Keratinocyte (primary cell): ENCODE measurements at regions not wholly inside any gene's neighbourhood (a gene's known extent, or its start where the extent isn't known, plus 50 kb on each side); places are given as distances from the start of the nearest gene placed in this dataset.

Experiments used
- DNase-seq: peaks from one replicate; pipeline ENCODE4 v3.0.0-alpha.2; 2011; ENCODE audit warnings: low read depth, missing footprints, low spot score
- FAIRE-seq: peaks from 2 replicates; lab custom pipeline; 2011; peaks lifted over from hg19 to GRCh38; lab: Jason Lieb, UNC
- H2AFZ ChIP-seq: 2 replicates; pipeline ENCODE4 v1.6.0; 2012; ENCODE audit warnings: low read length, control low read depth, inconsistent platforms; ENCODE audit not compliant: control insufficient read depth
- H3K27ac ChIP-seq: 2 replicates; pipeline ENCODE4 v1.5.1; 2011; ENCODE audit warnings: low read length; ENCODE audit not compliant: control insufficient read depth, insufficient read depth
- H3K27me3 ChIP-seq: 3 replicates; pipeline ENCODE4 v1.6.0; 2011; ENCODE audit warnings: low read length; ENCODE audit not compliant: control insufficient read depth, insufficient read depth; ENCODE audit errors: extremely low read depth
- H3K36me3 ChIP-seq, 2 experiments: 2 replicates in 1 of 2; 3 replicates in 1 of 2; pipeline ENCODE4 v1.5.1; 2011; ENCODE audit warnings: low read length in 2 of 2, mild to moderate bottlenecking in 1 of 2; ENCODE audit not compliant: control insufficient read depth in 2 of 2, insufficient read depth in 2 of 2; ENCODE audit errors: extremely low read depth in 1 of 2
- H3K4me1 ChIP-seq: 3 replicates; pipeline ENCODE4 v1.5.1; 2011; ENCODE audit warnings: low read length; ENCODE audit not compliant: control insufficient read depth, insufficient read depth; ENCODE audit errors: extremely low read depth
- H3K4me2 ChIP-seq: 3 replicates; pipeline ENCODE4 v1.6.0; 2011; ENCODE audit warnings: low read depth, low read length; ENCODE audit not compliant: control insufficient read depth, insufficient read depth; ENCODE audit errors: extremely low read depth
- H3K4me3 ChIP-seq, 3 experiments: fragments of 200-600 bp in 1 of 3; sonication (generic) in 1 of 3; 2 replicates in 2 of 3; 3 replicates in 1 of 3; pipeline ENCODE4 v1.5.1; 2011 to 2016; ENCODE audit warnings: low read length in 3 of 3, mild to moderate bottlenecking in 3 of 3, control low read depth in 2 of 3, inconsistent platforms in 1 of 3, low read depth in 1 of 3, mixed read lengths in 1 of 3, mixed run types in 1 of 3, moderate library complexity in 1 of 3; ENCODE audit not compliant: control insufficient read depth in 2 of 3, insufficient read depth in 2 of 3; ENCODE audit errors: extremely low read depth in 1 of 3
- H3K79me2 ChIP-seq: 2 replicates; pipeline ENCODE4 v1.6.0; 2012; ENCODE audit warnings: low read length; ENCODE audit not compliant: control insufficient read depth, insufficient read depth
- H3K9ac ChIP-seq: 3 replicates; pipeline ENCODE4 v1.6.0; 2011; ENCODE audit warnings: low read length; ENCODE audit not compliant: control insufficient read depth, insufficient read depth; ENCODE audit errors: extremely low read depth
- H3K9me1 ChIP-seq: 3 replicates; pipeline ENCODE4 v1.6.0; 2011; ENCODE audit warnings: low read length; ENCODE audit not compliant: control insufficient read depth, insufficient read depth; ENCODE audit errors: extremely low read depth
- H3K9me3 ChIP-seq: 2 replicates; pipeline ENCODE4 v1.5.1; 2012; ENCODE audit warnings: low read depth, low read length; ENCODE audit not compliant: control insufficient read depth
- H4K20me1 ChIP-seq: 3 replicates; pipeline ENCODE4 v1.6.0; 2011; ENCODE audit warnings: low read length; ENCODE audit not compliant: control insufficient read depth, insufficient read depth; ENCODE audit errors: extremely low read depth
- CTCF ChIP-seq, 3 experiments: IDR thresholded peaks in 1 of 3; conservative IDR thresholded peaks in 1 of 3; optimal IDR thresholded peaks in 1 of 3; 2 replicates in 2 of 3; 3 replicates in 1 of 3; pipeline versions ENCODE3 to v1.5.1; 2011; ENCODE audit warnings: low read length in 3 of 3, mild to moderate bottlenecking in 3 of 3, moderate library complexity in 2 of 3, control low read depth in 1 of 3, inconsistent platforms in 1 of 3; ENCODE audit not compliant: insufficient read depth in 2 of 3; ENCODE audit errors: extremely low read depth in 1 of 3
- EZH2 ChIP-seq: IDR thresholded peaks from one replicate; pipeline ENCODE4 v1.6.1; 2012; ENCODE audit warnings: inconsistent platforms, mild to moderate bottlenecking, low read length, moderate library complexity
- dilution Hi-C: fragments of 300-500 bp; cut with MboI; formaldehyde crosslinking; loops from one replicate; pipeline ENCODE4 v1.7.0; 2020; ENCODE audit warnings: low sequenced_read_pairs; ENCODE audit not compliant: extremely low pct_ligation_motif_present

- no peak for FAIRE-seq
- no peak for DNase-seq
- H3K27ac ChIP-seq = no peak overlapping the region
- no peaks in the 10 kb centered on the region for H3K4me1 ChIP-seq
- no peak overlapping the region for H3K4me2 ChIP-seq
- H3K9ac ChIP-seq = no peak overlapping the region
- H3K4me3 ChIP-seq = no peak overlapping the region
- no peaks in the 10 kb centered on the region for H3K9me1 ChIP-seq
- TF ChIP-seq CTCF (optimal IDR thresholded peaks at IDR 0.05 in 1 of 3, IDR thresholded peaks at IDR 0.05 in 1 of 3, conservative IDR thresholded peaks at IDR 0.05 in 1 of 3; ENCODE audit: extremely low read depth in 1 of 3, insufficient read depth in 2 of 3, low read length in 3 of 3) = no peak
- TF ChIP-seq EZH2 = no peak
- H3K27me3 ChIP-seq = no peaks in the 10 kb centered on the region
- H4K20me1 ChIP-seq = no peaks in the 10 kb centered on the region
- no peaks in the 10 kb centered on the region for H3K36me3 ChIP-seq
- dilution Hi-C loops = no loop called here
- no peaks in the 10 kb centered on the region for H3K79me2 ChIP-seq
- H3K9me3 ChIP-seq = no peaks in the 10 kb centered on the region
- H2AFZ ChIP-seq = no peak overlapping the region
Measured at GRCh38 chr1:193480755-193481154, 294.3 kb upstream of the B3GALT2 start.

GRCh38 chr1:193479187-193479586 lies 292.8 kb upstream of the B3GALT2 start:
- H3K9me1 ChIP-seq = no peaks in the 10 kb centered on the region
- no peaks in the 10 kb centered on the region for H3K9me3 ChIP-seq
- H3K36me3 ChIP-seq = no peaks in the 10 kb centered on the region
- H3K9ac ChIP-seq = no peak overlapping the region
- no peak overlapping the region for H3K27ac ChIP-seq
- no peaks in the 10 kb centered on the region for H3K4me1 ChIP-seq
- no peak for TF ChIP-seq CTCF (optimal IDR thresholded peaks at IDR 0.05 in 1 of 3, IDR thresholded peaks at IDR 0.05 in 1 of 3, conservative IDR thresholded peaks at IDR 0.05 in 1 of 3; ENCODE audit: extremely low read depth in 1 of 3, insufficient read depth in 2 of 3, low read length in 3 of 3)
- TF ChIP-seq EZH2 = no peak
- H3K4me3 ChIP-seq = no peak overlapping the region
- H3K27me3 ChIP-seq = no peaks in the 10 kb centered on the region
- H3K79me2 ChIP-seq = no peaks in the 10 kb centered on the region
- dilution Hi-C loops = no loop called here
- no peak overlapping the region for H2AFZ ChIP-seq
- FAIRE-seq = no peak
- no peak overlapping the region for H3K4me2 ChIP-seq
- no peaks in the 10 kb centered on the region for H4K20me1 ChIP-seq
- no peak for DNase-seq
